Endothelial cell of umbilical vein (primary cell): ENCODE measurements at regions not wholly inside any gene's neighbourhood (a gene's known extent, or its start where the extent isn't known, plus 50 kb on each side); places are given as distances from the start of the nearest gene placed in this dataset.

ENCODE experiments used
- BruUV-seq: library from RNA; stranded (reverse); fragments of 400-500 nt; replicated peaks from 2 replicates; lab custom pipeline; 2021; lab: Mats Ljungman, UMichigan
- CTCF ChIA-PET: fragments of 300-600, 350-600 bp; sonication (Branson Sonifier 250); formaldehyde crosslinking; loops from one replicate; lab custom pipeline; 2021; ENCODE audit warnings: antibody characterized with exemption, inconsistent platforms; lab: Charles Lee
- POLR2A ChIA-PET: fragments of 300-600, 350-600 bp; sonication (Branson Sonifier 250); formaldehyde crosslinking; loops from one replicate; lab custom pipeline; 2021; ENCODE audit warnings: antibody characterized with exemption, inconsistent platforms; lab: Charles Lee
- DNase-seq: peaks from one replicate; pipeline ENCODE4 v3.0.0-alpha.2; 2011; ENCODE audit warnings: low read depth, low spot score
- FAIRE-seq: peaks from 2 replicates; lab custom pipeline; 2011; peaks lifted over from hg19 to GRCh38; lab: Jason Lieb, UNC
- H2AFZ ChIP-seq: 2 replicates; pipeline ENCODE4 v1.6.0; 2012; ENCODE audit warnings: low read depth, low read length, control low read depth, inconsistent platforms
- H3K27ac ChIP-seq: 2 replicates; pipeline ENCODE4 v1.5.1; 2011; ENCODE audit warnings: low read depth, mild to moderate bottlenecking, control low read depth, low read length, moderate library complexity; ENCODE audit not compliant: insufficient read depth
- H3K27me3 ChIP-seq, 2 experiments: 2 replicates each; pipeline versions ENCODE4 v1.6.0 to v1.6.1; 2011; ENCODE audit warnings: low read length in 2 of 2, mixed read lengths in 1 of 2; ENCODE audit not compliant: control insufficient read depth in 2 of 2, insufficient read depth in 2 of 2
- H3K36me3 ChIP-seq, 2 experiments: 2 replicates in 1 of 2; 3 replicates in 1 of 2; pipeline ENCODE4 v1.5.1; 2011; ENCODE audit warnings: low read length in 2 of 2, mild to moderate bottlenecking in 1 of 2, moderate library complexity in 1 of 2; ENCODE audit not compliant: control insufficient read depth in 2 of 2, insufficient read depth in 2 of 2; ENCODE audit errors: extremely low read depth in 1 of 2
- H3K4me1 ChIP-seq: 3 replicates; pipeline ENCODE4 v1.5.1; 2011; ENCODE audit warnings: mild to moderate bottlenecking, low read length; ENCODE audit not compliant: control insufficient read depth, insufficient read depth; ENCODE audit errors: extremely low read depth
- H3K4me2 ChIP-seq: 2 replicates; pipeline ENCODE4 v1.6.1; 2011; ENCODE audit warnings: low read length, control low read depth, mixed read lengths; ENCODE audit not compliant: insufficient read depth
- H3K4me3 ChIP-seq, 3 experiments: fragments of 200-600 bp in 1 of 3; sonication (generic), shearing (Covaris generic) in 1 of 3; replicated peaks in 1 of 3; 2 replicates each; pipeline ENCODE4 v1.5.1; 2011 to 2016; ENCODE audit warnings: control low read depth in 3 of 3, low read length in 3 of 3, mild to moderate bottlenecking in 2 of 3, inconsistent platforms in 1 of 3, low read depth in 1 of 3, moderate library complexity in 1 of 3; ENCODE audit not compliant: insufficient read depth in 1 of 3
- H3K79me2 ChIP-seq: 2 replicates; pipeline ENCODE4 v1.6.0; 2012; ENCODE audit warnings: low read length, inconsistent platforms; ENCODE audit not compliant: control insufficient read depth, insufficient read depth
- H3K9ac ChIP-seq: replicated peaks from 2 replicates; pipeline ENCODE3; 2011; ENCODE audit warnings: low read length, control low read depth; ENCODE audit not compliant: insufficient read depth; ENCODE audit errors: extremely low read depth
- H3K9me1 ChIP-seq: replicated peaks from 3 replicates; pipeline ENCODE4 v1.6.0; 2011; ENCODE audit warnings: mild to moderate bottlenecking, low read length; ENCODE audit not compliant: control insufficient read depth, insufficient read depth; ENCODE audit errors: extremely low read depth
- H3K9me3 ChIP-seq: replicated peaks from 2 replicates; pipeline ENCODE4 v1.5.1; 2012; ENCODE audit warnings: low read length, inconsistent platforms; ENCODE audit not compliant: control insufficient read depth, insufficient read depth
- H4K20me1 ChIP-seq: replicated peaks from 2 replicates; pipeline ENCODE3; 2011; ENCODE audit warnings: mild to moderate bottlenecking, low read length; ENCODE audit not compliant: control insufficient read depth, insufficient read depth; ENCODE audit errors: extremely low read depth
- EZH2 ChIP-seq: IDR thresholded peaks from 2 replicates; pipeline ENCODE4 v1.6.1; 2012; ENCODE audit warnings: borderline replicate concordance, low read depth, mild to moderate bottlenecking, moderate library complexity, low read length, inconsistent platforms; ENCODE audit not compliant: severe bottlenecking
- JUN ChIP-seq: IDR thresholded peaks from 2 replicates; pipeline ENCODE4 v1.6.1; 2011; ENCODE audit warnings: borderline replicate concordance, low read depth; ENCODE audit not compliant: insufficient read length, insufficient read depth
- MYC ChIP-seq: IDR thresholded peaks from one replicate; pipeline ENCODE4 v1.6.1; 2011; ENCODE audit warnings: mild to moderate bottlenecking, low read depth, low read length
- POLR2A ChIP-seq: IDR thresholded peaks from 2 replicates; pipeline ENCODE4 v1.6.1; 2012; ENCODE audit warnings: low read depth, mild to moderate bottlenecking, control low read depth, low read length
- POLR2AphosphoS5 ChIP-seq: IDR thresholded peaks from 2 replicates; pipeline ENCODE4 v1.6.1; 2012; ENCODE audit warnings: low read depth, mild to moderate bottlenecking, control low read depth, low read length, moderate library complexity; ENCODE audit not compliant: insufficient read depth
- dilution Hi-C: fragments of 300-500 bp; cut with MboI; formaldehyde crosslinking; loops from one replicate; pipeline ENCODE4 v1.15.0; 2019; ENCODE audit warnings: low sequenced_read_pairs; ENCODE audit not compliant: extremely low pct_ligation_motif_present
- intact Hi-C: fragments of 100-400 bp; cut with micrococcal nuclease; formaldehyde crosslinking; loops from one replicate; pipeline ENCODE4 v1.10.0; 2022
- TF ChIP-seq, protein P1 (sequence below): IDR thresholded peaks from 2 replicates; pipeline ENCODE4 v1.6.1; 2011; ENCODE audit not compliant: insufficient read depth, insufficient read length
- TF ChIP-seq, protein P2 (sequence below), 2 donors: IDR thresholded peaks; 1 replicate in 1 of 2; 2 replicates in 1 of 2; pipeline ENCODE4 v1.5.1; 2011; ENCODE audit warnings: low read length in 2 of 2, mild to moderate bottlenecking in 2 of 2, moderate library complexity in 2 of 2, control low read depth in 1 of 2, inconsistent platforms in 1 of 2, low read depth in 1 of 2; ENCODE audit not compliant: insufficient read depth in 1 of 2; ENCODE audit errors: extremely low read depth in 1 of 2

DNA sequence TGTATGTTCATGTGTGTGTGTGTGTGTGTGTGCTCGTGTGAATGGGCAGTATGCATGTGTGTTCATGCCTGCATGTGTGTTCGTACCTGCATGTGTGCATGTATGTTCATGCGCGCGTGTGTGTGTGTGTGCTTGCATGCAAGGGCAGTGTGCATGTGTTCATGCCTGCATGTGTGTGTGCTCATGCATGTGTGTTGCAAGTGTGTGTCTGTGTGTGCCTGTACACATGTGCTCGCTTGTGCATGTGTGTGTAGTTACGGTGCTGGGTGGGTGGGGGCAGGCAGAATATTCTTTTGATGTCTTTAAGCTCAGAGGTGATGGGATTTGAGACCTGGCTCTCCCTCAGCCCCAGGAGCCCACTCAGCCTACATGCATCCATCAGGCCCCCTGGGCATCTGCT lies 822.1 kb downstream of the BRD1 start:
- Histone ChIP-seq H3K4me1 (no peaks in the 10 kb centered on the region), H3K9me1 (no peaks in the 10 kb centered on the region), H3K27ac (no peak overlapping the region), H3K9me3 (peaks cover 16% of the 10 kb centered on the region), H3K79me2 (no peaks in the 10 kb centered on the region), H3K4me3 (no peak overlapping the region), H3K9ac (no peak overlapping the region), H3K36me3 (no peaks in the 10 kb centered on the region), H4K20me1 (no peaks in the 10 kb centered on the region), H2AFZ (no peak overlapping the region), H3K4me2 (no peak overlapping the region), H3K27me3 (no peaks in the 10 kb centered on the region)
- intact Hi-C loops (no loop called here), dilution Hi-C loops (no loop called here)
- TF ChIP-seq POLR2AphosphoS5, result no peak
- TF ChIP-seq EZH2, result no peak
- no peak for TF ChIP-seq POLR2A
- TF ChIP-seq JUN, result no peak
- TF ChIP-seq, protein P1, sequence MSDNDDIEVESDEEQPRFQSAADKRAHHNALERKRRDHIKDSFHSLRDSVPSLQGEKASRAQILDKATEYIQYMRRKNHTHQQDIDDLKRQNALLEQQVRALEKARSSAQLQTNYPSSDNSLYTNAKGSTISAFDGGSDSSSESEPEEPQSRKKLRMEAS, result no peak
- TF ChIP-seq, protein P2, sequence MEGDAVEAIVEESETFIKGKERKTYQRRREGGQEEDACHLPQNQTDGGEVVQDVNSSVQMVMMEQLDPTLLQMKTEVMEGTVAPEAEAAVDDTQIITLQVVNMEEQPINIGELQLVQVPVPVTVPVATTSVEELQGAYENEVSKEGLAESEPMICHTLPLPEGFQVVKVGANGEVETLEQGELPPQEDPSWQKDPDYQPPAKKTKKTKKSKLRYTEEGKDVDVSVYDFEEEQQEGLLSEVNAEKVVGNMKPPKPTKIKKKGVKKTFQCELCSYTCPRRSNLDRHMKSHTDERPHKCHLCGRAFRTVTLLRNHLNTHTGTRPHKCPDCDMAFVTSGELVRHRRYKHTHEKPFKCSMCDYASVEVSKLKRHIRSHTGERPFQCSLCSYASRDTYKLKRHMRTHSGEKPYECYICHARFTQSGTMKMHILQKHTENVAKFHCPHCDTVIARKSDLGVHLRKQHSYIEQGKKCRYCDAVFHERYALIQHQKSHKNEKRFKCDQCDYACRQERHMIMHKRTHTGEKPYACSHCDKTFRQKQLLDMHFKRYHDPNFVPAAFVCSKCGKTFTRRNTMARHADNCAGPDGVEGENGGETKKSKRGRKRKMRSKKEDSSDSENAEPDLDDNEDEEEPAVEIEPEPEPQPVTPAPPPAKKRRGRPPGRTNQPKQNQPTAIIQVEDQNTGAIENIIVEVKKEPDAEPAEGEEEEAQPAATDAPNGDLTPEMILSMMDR (IDR thresholded peaks at IDR 0.05; ENCODE audit: extremely low read depth in 1 of 2, insufficient read depth in 1 of 2, low read depth in 1 of 2, low read length in 2 of 2), result no peak
- no peak for TF ChIP-seq MYC
- DNase-seq, result no peak
- CTCF ChIA-PET, result no interaction called here
- FAIRE-seq, result no peak
- POLR2A ChIA-PET, result no interaction called here
- BruUV-seq, result no TSS peak
